Activated CD4-positive, CD25-positive, alpha-beta regulatory T cell treated with anti-CD3 and anti-CD28 coated beads, Interleukin-2, amount 50 U/mL, for 24 hours (primary cell): ENCODE measurements at regions not wholly inside any gene's neighbourhood (a gene's known extent, or its start where the extent isn't known, plus 50 kb on each side); places are given as distances from the start of the nearest gene placed in this dataset.

Source experiments
- ATAC-seq, 2 donors: fragments of 150-1000 bp; cut with Tn5 transposase; one replicate each; pipeline ENCODE4 v1.10.0; 2021; ENCODE audit warnings: mild to moderate bottlenecking in 1 of 2, moderate library complexity in 1 of 2

GRCh38 chr5:7315118-7315517 lies 80.8 kb upstream of the ADCY2 start:
- no peak for ATAC-seq

GRCh38 chr5:7317751-7318150 lies 78.2 kb upstream of the ADCY2 start:
- no peak for ATAC-seq

- ATAC-seq = no peak
Observed at GRCh38 chr5:7320701-7321301, 75.1 kb upstream of the ADCY2 start.

GRCh38 chr5:7321724-7322123 lies 74.2 kb upstream of the ADCY2 start:
- no peak for ATAC-seq

- no peak for ATAC-seq
Observed at GRCh38 chr5:7324919-7325318, 71.0 kb upstream of the ADCY2 start.

- no peak for ATAC-seq
Observed at GRCh38 chr5:7325975-7326913, 69.7 kb upstream of the ADCY2 start.

GRCh38 chr5:7329141-7329540 lies 66.8 kb upstream of the ADCY2 start:
- ATAC-seq = no peak

- no peak for ATAC-seq
Observed at GRCh38 chr5:7329712-7330111, 66.2 kb upstream of the ADCY2 start.

- no peak for ATAC-seq
Observed at GRCh38 chr5:7330256-7330655, 65.7 kb upstream of the ADCY2 start.

- ATAC-seq = no peak
Observed at GRCh38 chr5:7331131-7331530, 64.8 kb upstream of the ADCY2 start.
